TTC549 (cell line): ENCODE measurements at regions not wholly inside any gene's neighbourhood (a gene's known extent, or its start where the extent isn't known, plus 50 kb on each side); places are given as distances from the start of the nearest gene placed in this dataset.
"Not testable (repeated sequence)": the region's sequence is repeated elsewhere in the genome, so short reads cannot be mapped to it uniquely, and the experiment has no call there.

ENCODE experiments used
- FAIRE-seq: peaks from 2 replicates; lab custom pipeline; 2012; peaks lifted over from hg19 to GRCh38; lab: Jason Lieb, UNC

DNA sequence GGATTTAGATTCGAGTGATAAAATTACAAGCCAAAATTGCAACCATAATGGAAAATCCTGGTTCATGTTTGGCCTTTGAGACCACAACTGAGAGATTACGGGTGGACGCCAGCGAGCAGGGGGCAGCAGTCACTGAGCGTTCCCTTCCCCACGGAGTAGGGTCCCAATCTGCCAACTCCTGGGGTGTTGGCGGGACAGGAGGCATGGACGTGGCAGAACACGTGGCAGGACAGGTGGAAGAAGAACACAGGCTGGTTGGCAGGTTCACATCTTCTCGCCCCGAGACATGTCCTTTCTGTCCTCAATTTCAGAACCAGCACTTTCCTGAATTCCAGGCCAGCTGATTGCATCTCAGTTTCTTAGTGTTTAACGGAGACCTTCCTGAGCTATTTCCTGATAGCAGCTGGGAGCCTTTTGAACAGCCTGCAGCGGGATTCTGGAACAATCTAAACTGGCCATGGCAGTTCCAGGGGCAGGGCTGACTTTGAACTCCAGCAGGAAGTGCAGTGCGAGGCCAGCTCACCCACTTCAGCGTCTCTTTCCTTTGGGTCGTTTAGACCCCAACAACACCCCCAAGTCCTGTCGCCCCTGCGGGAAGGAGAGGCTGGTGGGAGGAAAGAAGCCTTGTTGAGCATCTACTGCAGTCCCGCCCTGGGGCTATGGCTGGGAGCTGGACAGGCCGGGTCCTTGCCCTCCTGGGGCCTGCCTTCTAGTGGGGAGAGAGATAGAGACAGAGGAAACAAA lies 159.1 kb upstream of the FOXF1 start:
- no peak for FAIRE-seq

DNA sequence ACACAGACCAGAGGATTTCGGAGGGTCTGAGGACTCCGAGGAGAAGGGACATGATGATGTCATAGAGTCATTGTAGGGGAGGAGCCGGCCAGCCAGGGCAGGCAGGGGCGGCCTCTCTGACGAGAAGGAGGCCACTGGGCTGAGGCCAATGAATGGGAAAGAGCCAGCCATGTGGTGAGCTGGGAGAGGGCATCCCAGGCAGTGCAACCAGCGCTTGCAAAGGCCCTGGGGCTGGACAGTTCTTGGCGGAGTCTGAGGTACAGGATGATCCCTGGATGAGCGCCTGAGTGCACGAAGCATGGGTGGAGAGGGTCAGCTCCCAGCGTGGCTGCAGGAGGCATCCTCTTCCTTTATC lies 158.6 kb upstream of the FOXF1 start:
- FAIRE-seq, result not testable (repeated sequence)

- no peak for FAIRE-seq
Observed at GRCh38 chr16:86353148-86353547, 157.2 kb upstream of the FOXF1 start.

DNA sequence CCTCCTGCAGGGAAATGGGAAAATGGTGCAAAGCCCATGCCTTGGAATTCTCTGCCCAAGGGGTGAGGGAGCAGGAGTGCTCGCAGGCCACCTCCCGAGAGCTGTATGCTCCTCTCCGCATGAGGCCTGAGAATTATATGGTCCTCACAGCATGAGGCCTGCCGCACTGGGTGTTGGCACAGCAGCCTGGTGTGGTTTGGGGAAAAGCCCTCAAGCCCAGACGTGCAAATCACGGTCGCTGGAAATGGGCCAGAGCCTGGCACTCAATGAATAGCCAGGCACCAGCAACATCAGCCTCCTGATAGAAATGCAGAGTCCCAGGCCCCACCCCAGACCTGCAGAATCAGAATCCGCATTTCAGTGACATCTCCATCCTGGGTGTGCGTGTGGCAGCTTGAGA lies 156.4 kb upstream of the FOXF1 start:
- no peak for FAIRE-seq

DNA sequence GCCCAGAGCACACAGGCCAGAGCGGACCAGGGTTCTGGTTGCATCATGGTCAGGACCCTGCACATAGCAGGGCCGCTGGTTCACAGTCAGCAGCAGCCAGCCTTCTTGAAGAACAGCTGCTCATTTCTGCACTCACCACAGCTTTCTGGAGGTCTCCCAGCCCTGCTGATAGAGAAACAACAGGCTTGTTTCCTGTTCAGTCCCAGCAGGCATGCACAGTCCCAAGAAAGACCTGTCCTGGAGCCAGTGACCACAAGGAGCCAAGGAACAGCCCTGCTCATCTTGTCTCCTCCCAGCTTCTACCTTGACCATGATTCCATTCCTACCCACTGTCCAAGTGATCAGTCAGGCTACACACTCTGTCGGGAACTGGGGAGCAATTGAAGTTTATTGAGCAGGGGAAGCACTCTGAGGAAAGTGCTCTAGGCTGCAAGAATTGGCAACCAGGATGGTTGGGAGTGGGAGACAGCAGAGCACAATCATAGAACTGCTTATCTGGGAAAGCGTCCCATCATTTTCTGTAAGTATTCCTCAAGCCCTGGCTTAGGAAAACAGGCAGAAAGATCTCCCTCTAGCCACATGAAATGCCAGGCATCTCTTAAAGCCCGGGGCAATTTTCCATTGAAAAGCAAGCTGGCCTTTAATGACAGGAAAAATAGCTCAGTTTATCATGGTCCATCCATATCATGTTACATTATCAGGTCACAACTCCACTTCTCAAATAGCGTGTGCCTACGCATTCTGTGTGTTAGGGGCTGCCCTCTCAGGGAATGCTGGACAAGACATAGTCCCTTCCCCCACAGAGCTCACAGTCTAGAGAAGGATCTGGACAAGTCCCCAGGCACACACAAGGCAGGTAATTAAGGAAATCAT lies 155.4 kb upstream of the FOXF1 start:
- no peak for FAIRE-seq

DNA sequence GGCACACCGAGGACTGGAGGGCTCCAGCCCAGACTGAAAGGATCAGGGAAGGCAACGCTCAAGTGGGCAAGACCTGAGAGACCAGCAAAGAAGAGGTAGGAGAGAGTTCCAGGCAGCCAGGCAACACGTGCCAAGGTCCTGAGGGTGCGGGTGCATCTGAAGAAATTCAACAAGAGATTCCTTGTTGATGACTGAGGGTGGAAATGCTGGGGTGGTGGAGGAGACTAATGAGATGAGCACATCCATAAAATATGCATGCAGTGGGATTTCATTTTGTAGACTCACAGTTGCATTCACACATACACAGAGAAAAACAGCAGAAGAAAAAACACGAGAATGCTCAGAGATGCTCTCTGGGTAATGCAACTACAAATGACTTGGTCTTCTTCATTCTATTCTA lies 154.8 kb upstream of the FOXF1 start:
- FAIRE-seq, result no peak

DNA sequence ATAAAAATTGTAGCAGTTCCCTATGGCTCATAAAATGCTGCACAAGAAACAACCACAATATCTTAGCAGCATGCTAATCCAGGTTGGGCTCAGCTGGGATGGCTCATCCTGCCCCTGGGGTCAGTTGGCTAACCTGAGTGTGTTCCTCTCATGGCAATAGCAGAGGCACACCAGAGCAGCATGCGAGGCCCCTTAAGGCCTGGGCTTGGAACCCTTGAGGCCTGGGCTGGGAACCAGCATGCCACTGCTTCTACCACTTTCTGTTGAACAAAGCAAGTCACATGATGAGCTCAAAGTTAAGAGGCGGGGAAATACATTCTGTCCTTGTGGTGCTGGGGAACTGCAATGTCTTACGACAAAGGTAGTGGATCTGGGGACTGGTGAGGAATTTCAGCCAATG lies 154.4 kb upstream of the FOXF1 start:
- no peak for FAIRE-seq

GRCh38 chr16:86356804-86357203 lies 153.5 kb upstream of the FOXF1 start:
- no peak for FAIRE-seq

DNA sequence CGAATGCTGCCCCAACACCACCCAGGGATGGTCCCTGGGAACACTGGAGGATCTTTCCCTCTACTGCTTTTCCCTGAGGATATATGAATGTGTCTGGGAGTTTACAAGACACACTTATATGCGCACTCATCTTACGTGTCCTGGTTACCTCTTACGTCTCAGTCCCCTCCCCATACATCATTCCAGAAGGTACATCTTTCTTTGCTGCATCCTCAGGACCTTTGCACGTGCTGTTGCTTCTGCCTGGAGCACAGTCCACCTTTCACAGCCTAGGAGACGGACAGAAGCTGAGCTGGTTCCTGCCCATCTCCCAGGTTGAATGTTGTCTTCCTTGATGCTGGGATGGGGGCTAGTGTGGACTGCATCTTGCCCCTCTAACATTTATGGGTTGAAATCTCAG lies 153.0 kb upstream of the FOXF1 start:
- FAIRE-seq, result no peak

DNA sequence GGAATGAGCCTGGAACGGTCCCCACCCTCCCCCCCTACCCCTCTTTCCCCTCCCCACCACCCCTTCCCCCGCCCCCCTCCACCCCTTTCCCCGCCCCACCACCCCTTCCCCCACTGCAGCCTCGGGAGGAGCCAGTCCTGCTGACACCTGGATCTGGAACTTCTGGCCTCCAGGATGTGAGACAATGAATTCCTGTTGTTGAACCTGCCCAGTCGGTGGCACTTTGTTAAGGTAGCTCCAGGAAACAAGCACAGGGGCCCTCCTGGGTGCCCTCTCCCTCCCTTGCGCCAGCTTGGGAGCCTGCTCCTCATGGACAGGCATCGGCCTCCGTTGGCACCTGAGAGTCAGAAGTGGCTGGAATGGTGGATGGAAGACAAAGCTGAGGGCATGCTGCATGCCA lies 152.4 kb upstream of the FOXF1 start:
- no peak for FAIRE-seq

DNA sequence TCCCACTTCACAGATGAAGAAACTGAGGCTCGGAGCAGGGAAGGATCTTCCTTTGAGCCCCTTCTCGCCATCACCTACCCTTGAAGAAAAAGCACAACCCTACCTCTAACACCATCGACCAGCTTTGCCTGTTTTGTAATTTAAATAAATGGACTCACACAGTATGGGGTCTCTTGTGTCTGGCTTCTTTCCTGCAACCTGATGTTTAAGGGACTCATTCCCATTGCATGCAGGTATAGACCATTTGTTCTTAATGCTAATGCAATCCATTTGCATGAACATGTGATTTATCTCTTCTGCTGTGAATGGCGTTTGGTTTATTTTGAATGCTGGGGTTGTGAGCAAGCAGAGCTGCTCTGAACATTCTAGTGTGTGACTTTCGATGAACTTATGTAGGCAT lies 150.8 kb upstream of the FOXF1 start:
- no peak for FAIRE-seq

DNA sequence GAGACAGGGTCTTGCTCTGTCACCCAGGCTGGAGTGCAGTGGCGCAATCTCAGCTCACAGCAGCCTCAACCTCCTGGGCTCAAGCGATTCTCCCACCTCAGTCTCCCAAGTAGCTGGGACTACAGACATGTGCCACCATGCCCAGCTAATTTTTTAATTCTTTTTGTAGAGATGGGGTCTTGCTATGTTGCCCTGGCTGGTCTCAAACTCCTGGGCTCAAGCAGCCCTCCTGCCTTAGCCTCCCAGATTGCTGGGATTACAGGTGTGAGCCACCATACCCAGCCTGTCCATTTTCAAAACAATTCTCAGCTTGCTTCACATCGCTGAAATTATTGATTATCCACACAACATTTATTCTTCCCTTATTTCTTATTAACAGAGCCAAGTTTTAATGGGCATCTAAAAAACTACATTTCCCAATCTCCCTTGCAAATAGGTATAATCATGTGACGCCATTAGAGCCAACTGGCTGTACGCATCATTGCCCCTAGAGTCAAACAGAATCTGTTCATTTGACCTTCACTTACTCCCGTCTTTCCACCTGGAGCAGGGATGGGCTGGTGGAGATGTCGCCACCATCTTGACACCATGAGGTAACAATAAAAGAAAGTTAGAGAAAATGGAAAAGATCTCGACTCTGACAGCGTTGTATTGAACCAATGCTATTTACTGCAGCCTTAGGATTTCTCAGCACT lies 148.0 kb upstream of the FOXF1 start:
- peak; percentile 29 for FAIRE-seq

GRCh38 chr16:86363057-86363490 lies 147.3 kb upstream of the FOXF1 start:
- FAIRE-seq, result no peak

GRCh38 chr16:86363836-86364618 lies 146.3 kb upstream of the FOXF1 start:
- no peak for FAIRE-seq

DNA sequence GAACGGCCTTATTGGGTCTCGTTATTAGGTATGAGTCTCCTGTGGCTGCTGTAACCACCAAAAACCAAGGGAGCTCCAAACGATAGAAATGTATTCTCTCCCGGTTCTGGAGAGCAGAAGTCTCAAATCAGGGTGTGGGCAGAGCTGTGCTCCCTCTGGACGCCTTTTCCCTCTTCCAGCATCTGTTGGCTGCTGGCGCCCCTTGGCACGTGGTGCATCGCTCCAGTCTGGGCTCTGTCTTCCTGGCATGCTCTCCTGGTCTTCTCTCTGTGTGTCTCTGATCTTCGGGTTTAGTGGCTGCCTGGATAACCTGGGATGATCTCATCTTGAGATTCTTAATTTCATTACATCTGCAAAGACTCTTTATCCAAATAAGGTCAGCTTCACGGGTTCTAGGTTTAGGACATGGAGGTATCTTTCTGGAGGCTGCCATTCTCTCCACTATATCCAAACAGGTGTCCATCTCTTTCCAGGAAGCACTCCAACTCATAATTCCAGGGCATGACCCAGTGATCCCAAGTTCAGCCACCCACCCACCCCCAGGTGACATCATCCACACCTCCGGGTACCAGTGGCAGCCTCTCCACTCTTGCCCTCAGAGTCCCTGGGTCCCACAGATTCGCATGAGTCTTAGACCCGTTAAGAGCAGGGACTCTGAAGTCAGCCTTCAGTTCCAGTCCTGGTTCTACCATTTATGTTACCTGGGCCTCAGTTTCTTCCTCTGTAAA lies 145.5 kb upstream of the FOXF1 start:
- FAIRE-seq, result no peak

DNA sequence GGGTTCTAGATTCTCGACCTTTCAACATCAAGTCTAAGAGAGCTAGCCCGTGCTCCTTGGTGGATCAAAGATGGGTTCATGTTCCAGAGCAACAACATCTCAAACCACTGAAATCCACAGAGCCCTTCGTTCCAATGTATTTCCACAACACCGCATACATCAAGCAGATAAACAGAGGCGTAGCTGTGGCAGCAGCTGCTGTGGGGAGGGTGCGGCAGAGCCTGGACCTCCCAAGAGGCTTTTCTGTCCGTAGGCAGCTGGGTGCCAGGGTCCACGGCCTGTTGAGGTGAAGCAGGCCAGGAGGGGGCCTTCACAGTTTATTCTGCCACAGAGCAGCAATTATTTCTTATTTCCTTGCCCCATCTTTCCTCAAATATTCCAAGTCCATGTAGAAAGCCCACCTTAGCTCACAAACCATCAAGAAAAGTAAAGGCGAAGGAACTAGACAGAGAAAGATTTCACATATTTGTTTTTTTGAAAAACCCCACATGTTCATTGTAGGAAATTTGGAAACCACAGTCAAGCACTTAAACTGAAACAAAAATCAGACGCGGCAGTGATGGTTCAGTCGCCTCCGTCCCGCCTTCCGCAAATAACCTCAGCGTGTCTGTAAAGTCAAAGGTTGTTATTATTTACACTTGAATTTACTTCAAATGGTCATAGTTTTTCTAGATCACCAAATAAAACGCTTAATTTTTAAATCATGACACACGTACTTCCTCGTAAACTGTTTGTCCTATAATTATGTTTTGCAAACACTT lies 144.6 kb upstream of the FOXF1 start:
- no peak for FAIRE-seq

- FAIRE-seq, result no peak
Observed at GRCh38 chr16:86366481-86366880, 143.8 kb upstream of the FOXF1 start.

DNA sequence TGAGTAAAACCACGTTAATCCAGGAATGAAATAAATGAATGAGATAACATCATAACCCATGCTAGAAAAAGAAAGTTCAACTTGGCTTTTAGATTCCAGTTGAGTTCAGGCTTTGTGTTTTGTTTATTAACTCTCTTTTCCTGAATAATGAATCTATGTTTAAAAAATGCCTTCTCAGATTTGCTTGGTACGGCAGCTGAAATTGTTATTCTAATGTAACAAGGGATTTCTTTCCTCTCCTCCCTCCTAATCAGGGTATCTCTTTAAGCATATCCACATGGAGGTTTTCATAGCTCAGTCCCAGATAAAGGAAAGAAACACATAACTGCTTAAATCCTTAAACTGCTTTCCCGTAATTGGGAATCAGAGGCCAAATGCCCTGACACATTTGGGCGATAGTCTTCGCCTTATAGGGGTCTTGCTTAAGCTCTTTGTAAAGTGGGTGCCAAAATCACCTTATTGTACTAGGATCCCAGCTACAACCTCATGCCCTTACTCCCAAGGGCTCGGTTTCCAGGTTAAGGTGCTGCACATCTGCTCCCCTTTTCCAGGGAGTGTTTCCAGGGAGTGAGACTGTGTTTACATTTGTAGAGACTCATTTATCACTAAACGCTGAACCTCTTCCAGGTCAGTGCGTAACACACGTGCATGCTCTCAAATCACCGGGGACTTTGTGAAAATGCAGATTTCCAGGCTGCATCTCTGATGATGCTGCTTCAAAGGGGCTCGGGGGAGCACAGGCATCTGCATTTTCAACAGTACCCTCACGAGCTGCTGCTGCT lies 142.8 kb upstream of the FOXF1 start:
- FAIRE-seq, result no peak

DNA sequence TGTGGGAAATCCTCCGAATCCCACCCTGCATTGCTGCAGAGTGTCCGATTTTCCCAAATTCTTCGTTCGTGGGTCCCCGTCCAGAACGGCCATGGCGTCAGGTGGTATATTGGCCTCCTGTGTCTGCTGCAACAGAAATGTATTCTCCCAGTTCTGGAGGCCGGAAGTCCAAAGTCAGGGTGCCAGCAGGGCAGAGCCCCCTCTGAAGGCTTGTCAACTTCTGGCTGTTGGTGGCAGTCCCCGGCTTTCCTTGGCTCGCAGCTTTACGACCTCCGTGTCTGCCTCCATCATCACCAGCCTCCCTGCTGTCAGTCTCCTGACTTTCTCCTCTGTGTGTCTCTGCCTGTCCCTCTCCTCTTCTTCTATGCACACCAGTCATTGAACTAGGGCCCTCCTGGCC lies 142.1 kb upstream of the FOXF1 start:
- FAIRE-seq, result no peak

- FAIRE-seq, result no peak
Observed at GRCh38 chr16:86370062-86370461, 140.3 kb upstream of the FOXF1 start.
